GM21381 (cell line): ENCODE measurements at regions not wholly inside any gene's neighbourhood (a gene's known extent, or its start where the extent isn't known, plus 50 kb on each side); places are given as distances from the start of the nearest gene placed in this dataset.
"Not testable (repeated sequence)": the region's sequence is repeated elsewhere in the genome, so short reads cannot be mapped to it uniquely, and the experiment has no call there.

Source experiments
- ATAC-seq: cut with Tn5 transposase; IDR thresholded peaks from one replicate; pipeline ENCODE4 v1.9.1; 2021; ENCODE audit warnings: mild to moderate bottlenecking, moderate library complexity; ENCODE audit not compliant: unreplicated experiment

- not testable (repeated sequence) for ATAC-seq
Measured at GRCh38 chr7:125181569-125182267, 252.1 kb upstream of the POT1 start.

GRCh38 chr7:125173571-125173970 is 243.9 kb upstream of the POT1 start:
- ATAC-seq = no peak

GRCh38 chr7:125169088-125169487 is 239.5 kb upstream of the POT1 start:
- no peak for ATAC-seq

GRCh38 chr7:125154930-125155329 is 225.3 kb upstream of the POT1 start:
- no peak for ATAC-seq

- no peak for ATAC-seq
Measured at GRCh38 chr7:125149151-125149550, 219.5 kb upstream of the POT1 start.

- no peak for ATAC-seq
Measured at GRCh38 chr7:125147047-125147446, 217.4 kb upstream of the POT1 start.

GRCh38 chr7:125136755-125137532 is 207.3 kb upstream of the POT1 start:
- no peak for ATAC-seq

- no peak for ATAC-seq
Measured at GRCh38 chr7:125136341-125136740, 206.7 kb upstream of the POT1 start.

GRCh38 chr7:125130173-125130572 is 200.5 kb upstream of the POT1 start:
- ATAC-seq = no peak

- ATAC-seq = no peak
Measured at GRCh38 chr7:125127304-125127703, 197.7 kb upstream of the POT1 start.

- no peak for ATAC-seq
Measured at GRCh38 chr7:125126376-125126775, 196.8 kb upstream of the POT1 start.

GRCh38 chr7:125125315-125125714 is 195.7 kb upstream of the POT1 start:
- no peak for ATAC-seq

GRCh38 chr7:125122173-125122572 is 192.5 kb upstream of the POT1 start:
- no peak for ATAC-seq

GRCh38 chr7:125119559-125120115 is 190.0 kb upstream of the POT1 start:
- no peak for ATAC-seq

GRCh38 chr7:125118444-125118843 is 188.8 kb upstream of the POT1 start:
- no peak for ATAC-seq

- no peak for ATAC-seq
Measured at GRCh38 chr7:125112850-125113249, 183.2 kb upstream of the POT1 start.

GRCh38 chr7:125099519-125099918 is 169.9 kb upstream of the POT1 start:
- no peak for ATAC-seq

- ATAC-seq = peak; percentile 76
Measured at GRCh38 chr7:125098377-125098970, 168.8 kb upstream of the POT1 start.

GRCh38 chr7:125090596-125090995 is 161.0 kb upstream of the POT1 start:
- no peak for ATAC-seq

- no peak for ATAC-seq
Measured at GRCh38 chr7:125089171-125089570, 159.5 kb upstream of the POT1 start.

- no peak for ATAC-seq
Measured at GRCh38 chr7:125088555-125088954, 158.9 kb upstream of the POT1 start.

- no peak for ATAC-seq
Measured at GRCh38 chr7:125085084-125085483, 155.5 kb upstream of the POT1 start.
